Memory B cell (primary cell): ENCODE measurements at regions not wholly inside any gene's neighbourhood (a gene's known extent, or its start where the extent isn't known, plus 50 kb on each side); places are given as distances from the start of the nearest gene placed in this dataset.

ENCODE experiments used
- ATAC-seq: fragments of 150-1000 bp; cut with Tn5 transposase; 2 replicates; pipeline ENCODE4 v1.10.0; 2021; ENCODE audit warnings: low read depth, mild to moderate bottlenecking, moderate library complexity
- DNase-seq, 2 donors: peaks; one replicate each; pipeline ENCODE4 v3.0.0; 2022; ENCODE audit warnings: low spot score in 2 of 2
- H3K27ac Mint-ChIP-seq: one replicate; pipeline ENCODE4 v1.8.0; 2022; ENCODE audit warnings: mild to moderate bottlenecking, moderate library complexity, mixed read lengths
- H3K27me3 Mint-ChIP-seq: one replicate; pipeline ENCODE4 v1.8.0; 2022; ENCODE audit warnings: mixed read lengths
- H3K36me3 Mint-ChIP-seq: one replicate; pipeline ENCODE4 v1.8.0; 2022; ENCODE audit warnings: mild to moderate bottlenecking, mixed read lengths
- H3K4me1 Mint-ChIP-seq: one replicate; pipeline ENCODE4 v1.8.0; 2022; ENCODE audit warnings: mixed read lengths
- H3K4me3 Mint-ChIP-seq: one replicate; pipeline ENCODE4 v1.8.0; 2022; ENCODE audit warnings: mild to moderate bottlenecking, moderate library complexity, mixed read lengths
- H3K9me3 Mint-ChIP-seq: one replicate; pipeline ENCODE4 v1.8.0; 2022; ENCODE audit warnings: mixed read lengths

GRCh38 chr2:42959234-42960001 lies 167.0 kb upstream of the HAAO start:
- Mint-ChIP-seq H3K4me3 (no peak overlapping the region), H3K4me1 (peaks cover 34% of the 10 kb centered on the region), H3K27me3 (peaks cover 6% of the 10 kb centered on the region), H3K27ac (no peak overlapping the region), H3K9me3 (peaks cover 2% of the 10 kb centered on the region), H3K36me3 (no peaks in the 10 kb centered on the region)
- DNase-seq = no peak
- ATAC-seq = no peak

- Mint-ChIP-seq H3K27me3 (peaks cover 6% of the 10 kb centered on the region), H3K4me1 (peaks cover 34% of the 10 kb centered on the region), H3K36me3 (no peaks in the 10 kb centered on the region), H3K4me3 (no peak overlapping the region), H3K27ac (no peak overlapping the region), H3K9me3 (peaks cover 2% of the 10 kb centered on the region)
- ATAC-seq = no peak
- no peak for DNase-seq
Observed at GRCh38 chr2:42958741-42959233, 166.4 kb upstream of the HAAO start.

GRCh38 chr2:42957861-42958301 lies 165.5 kb upstream of the HAAO start:
- Mint-ChIP-seq H3K27me3 (peaks cover 5% of the 10 kb centered on the region), H3K4me3 (no peak overlapping the region), H3K36me3 (peaks cover under 1% of the 10 kb centered on the region), H3K9me3 (peaks cover 2% of the 10 kb centered on the region), H3K27ac (peak overlapping the region; percentile 8), H3K4me1 (peaks cover 31% of the 10 kb centered on the region)
- ATAC-seq (no peak), DNase-seq (no peak)

GRCh38 chr2:42957109-42957860 lies 164.9 kb upstream of the HAAO start:
- no peak overlapping the region for H3K4me3 Mint-ChIP-seq

GRCh38 chr2:42954227-42954962 lies 162.0 kb upstream of the HAAO start:
- Mint-ChIP-seq H3K4me3 (no peak overlapping the region), H3K9me3 (peaks cover 2% of the 10 kb centered on the region), H3K27me3 (peaks cover 3% of the 10 kb centered on the region), H3K36me3 (peaks cover 5% of the 10 kb centered on the region), H3K4me1 (peaks cover 30% of the 10 kb centered on the region), H3K27ac (no peak overlapping the region)
- DNase-seq = no peak
- ATAC-seq = no peak

More at GRCh38 chr2:42957109-42957860, 164.9 kb upstream of the HAAO start:
- peaks cover 3% of the 10 kb centered on the region for H3K27me3 Mint-ChIP-seq
- H3K36me3 Mint-ChIP-seq = peaks cover 5% of the 10 kb centered on the region
- DNase-seq = no peak
- no peak for ATAC-seq
- H3K27ac Mint-ChIP-seq = no peak overlapping the region
- H3K9me3 Mint-ChIP-seq = peaks cover 2% of the 10 kb centered on the region
- H3K4me1 Mint-ChIP-seq = peaks cover 32% of the 10 kb centered on the region

GRCh38 chr2:42953216-42953615 lies 160.8 kb upstream of the HAAO start:
- Mint-ChIP-seq H3K36me3 (peaks cover 5% of the 10 kb centered on the region), H3K27me3 (peaks cover 3% of the 10 kb centered on the region), H3K9me3 (peaks cover 2% of the 10 kb centered on the region), H3K4me3 (no peak overlapping the region), H3K4me1 (peaks cover 34% of the 10 kb centered on the region), H3K27ac (no peak overlapping the region)
- ATAC-seq (no peak), DNase-seq (no peak)

- Mint-ChIP-seq H3K27me3 (peaks cover 1% of the 10 kb centered on the region), H3K36me3 (peaks cover 5% of the 10 kb centered on the region), H3K27ac (no peak overlapping the region), H3K9me3 (peaks cover 1% of the 10 kb centered on the region), H3K4me1 (peaks cover 42% of the 10 kb centered on the region), H3K4me3 (no peak overlapping the region)
- ATAC-seq (no peak), DNase-seq (no peak)
Observed at GRCh38 chr2:42951263-42951938, 159.0 kb upstream of the HAAO start.

GRCh38 chr2:42949125-42949524 lies 156.7 kb upstream of the HAAO start:
- Mint-ChIP-seq H3K27me3 (no peaks in the 10 kb centered on the region), H3K4me1 (peaks cover 36% of the 10 kb centered on the region), H3K4me3 (peak overlapping the region; percentile 49), H3K36me3 (peaks cover 5% of the 10 kb centered on the region), H3K27ac (peak overlapping the region; percentile 90), H3K9me3 (no peaks in the 10 kb centered on the region)
- ATAC-seq (peak; percentile 96), DNase-seq (peak; percentile 32 to 46)

GRCh38 chr2:42947809-42948600 lies 155.6 kb upstream of the HAAO start:
- Mint-ChIP-seq H3K4me3 (no peak overlapping the region), H3K27ac (peak overlapping the region; percentile 90)
- DNase-seq = no peak

GRCh38 chr2:42944779-42945415 lies 152.5 kb upstream of the HAAO start:
- Mint-ChIP-seq H3K4me3 (no peak overlapping the region), H3K27me3 (no peaks in the 10 kb centered on the region), H3K27ac (no peak overlapping the region), H3K4me1 (peaks cover 24% of the 10 kb centered on the region), H3K36me3 (no peaks in the 10 kb centered on the region), H3K9me3 (no peaks in the 10 kb centered on the region)
- ATAC-seq (no peak), DNase-seq (no peak)

More at GRCh38 chr2:42947809-42948600, 155.6 kb upstream of the HAAO start:
- peaks cover 5% of the 10 kb centered on the region for H3K36me3 Mint-ChIP-seq
- no peak for ATAC-seq
- H3K27me3 Mint-ChIP-seq = no peaks in the 10 kb centered on the region
- H3K9me3 Mint-ChIP-seq = no peaks in the 10 kb centered on the region
- peaks cover 36% of the 10 kb centered on the region for H3K4me1 Mint-ChIP-seq

- H3K4me1 Mint-ChIP-seq = peaks cover 14% of the 10 kb centered on the region
- H3K36me3 Mint-ChIP-seq = no peaks in the 10 kb centered on the region
- H3K4me3 Mint-ChIP-seq = no peak overlapping the region
- DNase-seq (no peak), ATAC-seq (no peak)
- H3K27me3 Mint-ChIP-seq = no peaks in the 10 kb centered on the region
- H3K27ac Mint-ChIP-seq = no peak overlapping the region
- H3K9me3 Mint-ChIP-seq = no peaks in the 10 kb centered on the region
Observed at GRCh38 chr2:42942990-42943493, 150.7 kb upstream of the HAAO start.

- ATAC-seq (no peak), DNase-seq (no peak)
- H3K27ac Mint-ChIP-seq = peak overlapping the region; percentile 11
- peaks cover 7% of the 10 kb centered on the region for H3K4me1 Mint-ChIP-seq
- H3K9me3 Mint-ChIP-seq = no peaks in the 10 kb centered on the region
- H3K36me3 Mint-ChIP-seq = no peaks in the 10 kb centered on the region
- H3K4me3 Mint-ChIP-seq = no peak overlapping the region
- H3K27me3 Mint-ChIP-seq = no peaks in the 10 kb centered on the region
Observed at GRCh38 chr2:42942214-42942989, 150.0 kb upstream of the HAAO start.
